HCT116 (cell line): ENCODE measurements at regions not wholly inside any gene's neighbourhood (a gene's known extent, or its start where the extent isn't known, plus 50 kb on each side); places are given as distances from the start of the nearest gene placed in this dataset.

ENCODE experiments used
- ATAC-seq: fragments of 200-7000 bp; cut with Tn5 transposase; 2 replicates; pipeline ENCODE4 v1.9.1; 2020; ENCODE audit warnings: mild to moderate bottlenecking, moderate library complexity
- BruUV-seq: library from RNA; stranded (reverse); fragments of 400-500 nt; replicated peaks from 2 replicates; lab custom pipeline; 2021; lab: Mats Ljungman, UMichigan
- CTCF ChIA-PET: fragments of 300-600 bp; sonication (Branson Sonifier 250); formaldehyde crosslinking; loops from one replicate; lab custom pipeline; 2021; ENCODE audit warnings: antibody characterized with exemption; lab: Charles Lee
- POLR2A ChIA-PET: fragments of 300-600, 350-600 bp; sonication (Branson Sonifier 250); formaldehyde crosslinking; loops from one replicate; lab custom pipeline; 2021; ENCODE audit warnings: antibody characterized with exemption; lab: Charles Lee
- RAD21 ChIA-PET, 2 experiments: fragments of 300-600 bp; sonication (Branson Sonifier 250); formaldehyde crosslinking; loops; one replicate each; lab custom pipeline; 2023; ENCODE audit warnings: low total read pairs in 2 of 2; ENCODE audit not compliant: uncharacterized antibody in 2 of 2, unreplicated experiment in 2 of 2, low non-redundant PET in 1 of 2; lab: Charles Lee
- DNase-seq: peaks from one replicate; pipeline ENCODE4 v3.0.0-alpha.2; 2010; ENCODE audit warnings: low read depth, low spot score
- H2AFZ ChIP-seq: fragments of 200-600 bp; shearing (Covaris generic), sonication (generic); 2 replicates; pipeline ENCODE4 v1.6.1; 2017; ENCODE audit warnings: low read depth, mixed run types, mixed read lengths, antibody characterized with exemption, low read length; ENCODE audit not compliant: poor library complexity, severe bottlenecking
- H3K27ac ChIP-seq: 2 replicates; pipeline ENCODE4 v1.5.1; 2012; ENCODE audit warnings: low read depth, low read length
- H3K27me3 ChIP-seq: fragments of 200-600 bp; sonication (generic); 2 replicates; pipeline ENCODE4 v1.6.1; 2016; ENCODE audit warnings: mixed run types, low read length, mixed read lengths; ENCODE audit not compliant: insufficient read depth
- H3K36me3 ChIP-seq, 2 experiments: fragments of 200-500 bp in 1 of 2; fragments of 200-600 bp in 1 of 2; sonication (Bioruptor generic) in 1 of 2; sonication (generic) in 1 of 2; 2 replicates each; pipeline versions ENCODE4 v1.5.1 to v1.6.1; 2014 to 2016; ENCODE audit warnings: low read length in 2 of 2, inconsistent platforms in 1 of 2, mixed read lengths in 1 of 2, mixed run types in 1 of 2; ENCODE audit not compliant: insufficient read depth in 2 of 2, control insufficient read depth in 1 of 2
- H3K4me1 ChIP-seq, 2 experiments: fragments of 200-600 bp in 1 of 2; sonication (generic) in 1 of 2; 2 replicates each; pipeline versions ENCODE4 v1.5.1 to v1.6.1; 2012 to 2017; ENCODE audit warnings: low read length in 2 of 2, inconsistent platforms in 1 of 2, mild to moderate bottlenecking in 1 of 2, mixed read lengths in 1 of 2, mixed run types in 1 of 2, moderate library complexity in 1 of 2; ENCODE audit not compliant: insufficient read depth in 2 of 2, control insufficient read depth in 1 of 2
- H3K4me2 ChIP-seq: fragments of 200-600 bp; sonication (generic); 2 replicates; pipeline ENCODE4 v1.6.1; 2017; ENCODE audit warnings: mixed run types, low read length, mixed read lengths
- H3K4me3 ChIP-seq, 2 experiments: fragments of 200-600 bp in 1 of 2; sonication (generic) in 1 of 2; replicated peaks in 1 of 2; 2 replicates each; pipeline ENCODE4 v1.5.1; 2011 to 2016; ENCODE audit warnings: low read length in 2 of 2, control low read depth in 1 of 2, low read depth in 1 of 2, mild to moderate bottlenecking in 1 of 2, mixed read lengths in 1 of 2, mixed run types in 1 of 2
- H3K79me2 ChIP-seq: fragments of 200-600 bp; sonication (generic); 2 replicates; pipeline ENCODE4 v1.6.1; 2017; ENCODE audit warnings: mild to moderate bottlenecking, mixed run types, low read length, moderate library complexity, mixed read lengths; ENCODE audit not compliant: insufficient read depth
- H3K9ac ChIP-seq: fragments of 200-600 bp; sonication (generic); 2 replicates; pipeline ENCODE4 v1.6.1; 2016; ENCODE audit warnings: low read length, mixed read lengths
- H3K9me2 ChIP-seq: fragments of 200-600 bp; sonication (generic), shearing (Covaris generic); 2 replicates; pipeline ENCODE4 v1.6.1; 2017; ENCODE audit warnings: mixed run types, mild to moderate bottlenecking, moderate library complexity; ENCODE audit not compliant: insufficient read depth
- H3K9me3 ChIP-seq, 2 experiments: fragments of 200-500 bp in 1 of 2; fragments of 200-600 bp in 1 of 2; sonication (Bioruptor generic) in 1 of 2; sonication (generic) in 1 of 2; 2 replicates each; pipeline ENCODE4 v1.6.1; 2014 to 2017; ENCODE audit warnings: low read length in 2 of 2, mixed read lengths in 2 of 2, inconsistent platforms in 1 of 2, low read depth in 1 of 2, mild to moderate bottlenecking in 1 of 2, mixed run types in 1 of 2, moderate library complexity in 1 of 2; ENCODE audit not compliant: control insufficient read depth in 1 of 2, insufficient read depth in 1 of 2
- H4K20me1 ChIP-seq: fragments of 200-600 bp; sonication (generic), shearing (Covaris generic); 2 replicates; pipeline ENCODE4 v1.6.1; 2017; ENCODE audit warnings: mixed run types, mild to moderate bottlenecking, moderate library complexity; ENCODE audit not compliant: insufficient read depth
- ELF1 ChIP-seq: IDR thresholded peaks from 2 replicates; pipeline ENCODE4 v1.6.1; 2012; ENCODE audit warnings: low read depth, borderline replicate concordance
- EZH2phosphoT487 ChIP-seq: fragments of 200-600 bp; IDR thresholded peaks from 2 replicates; pipeline ENCODE4 v1.6.1; 2018; ENCODE audit warnings: antibody characterized with exemption, borderline replicate concordance
- FOSL1 ChIP-seq: IDR thresholded peaks from 2 replicates; pipeline ENCODE4 v1.6.1; 2012; ENCODE audit warnings: low read depth
- JUND ChIP-seq: IDR thresholded peaks from 2 replicates; pipeline ENCODE4 v1.6.1; 2012
- POLR2A ChIP-seq: IDR thresholded peaks from 2 replicates; pipeline ENCODE4 v1.7.0; 2011; ENCODE audit warnings: borderline replicate concordance; ENCODE audit not compliant: insufficient read depth, insufficient read length; ENCODE audit errors: extremely low read depth
- POLR2AphosphoS5 ChIP-seq: IDR thresholded peaks from 2 replicates; pipeline ENCODE4 v1.6.1; 2011; ENCODE audit warnings: mild to moderate bottlenecking, low read depth, low read length, moderate library complexity
- SIN3A ChIP-seq: IDR thresholded peaks from 2 replicates; pipeline ENCODE4 v1.6.1; 2012; ENCODE audit warnings: low read depth
- SRF ChIP-seq: IDR thresholded peaks from 2 replicates; pipeline ENCODE4 v1.6.1; 2012; ENCODE audit warnings: low read depth
- YY1 ChIP-seq: IDR thresholded peaks from 2 replicates; pipeline ENCODE4 v1.6.1; 2011; ENCODE audit warnings: low read length, low read depth, moderate library complexity, mild to moderate bottlenecking; ENCODE audit not compliant: insufficient replicate concordance; ENCODE audit errors: extremely low read depth
- ZNF274 ChIP-seq: fragments of 200-500 bp; sonication (Bioruptor generic); IDR thresholded peaks from 2 replicates; pipeline ENCODE4 v1.6.1; 2014; ENCODE audit warnings: mild to moderate bottlenecking, low read depth, low read length, inconsistent platforms
- intact Hi-C: fragments of 100-400 bp; cut with micrococcal nuclease; formaldehyde crosslinking; loops from 2 replicates; pipeline ENCODE4 v1.10.0; 2022
- TF ChIP-seq, protein P1 (sequence below): IDR thresholded peaks from 2 replicates; pipeline ENCODE4 v1.6.1; 2011; ENCODE audit warnings: mild to moderate bottlenecking, low read length, moderate library complexity; ENCODE audit not compliant: insufficient replicate concordance; ENCODE audit errors: extremely low read depth
- TF ChIP-seq, protein P2 (sequence below), 3 experiments: fragments of 200-600 bp in 1 of 3; sonication (generic) in 1 of 3; IDR thresholded peaks in 2 of 3; conservative IDR thresholded peaks in 1 of 3; 2 replicates each; pipeline ENCODE4 v1.5.1; 2012 to 2017; ENCODE audit warnings: low read depth in 2 of 3, low read length in 2 of 3, antibody characterized with exemption in 1 of 3, borderline replicate concordance in 1 of 3, control low read depth in 1 of 3, mild to moderate bottlenecking in 1 of 3, mixed read lengths in 1 of 3, mixed run types in 1 of 3, moderate library complexity in 1 of 3; ENCODE audit not compliant: insufficient read depth in 1 of 3
- TF ChIP-seq, protein P3 (sequence below): IDR thresholded peaks from 2 replicates; pipeline ENCODE4 v1.6.1; 2012

DNA sequence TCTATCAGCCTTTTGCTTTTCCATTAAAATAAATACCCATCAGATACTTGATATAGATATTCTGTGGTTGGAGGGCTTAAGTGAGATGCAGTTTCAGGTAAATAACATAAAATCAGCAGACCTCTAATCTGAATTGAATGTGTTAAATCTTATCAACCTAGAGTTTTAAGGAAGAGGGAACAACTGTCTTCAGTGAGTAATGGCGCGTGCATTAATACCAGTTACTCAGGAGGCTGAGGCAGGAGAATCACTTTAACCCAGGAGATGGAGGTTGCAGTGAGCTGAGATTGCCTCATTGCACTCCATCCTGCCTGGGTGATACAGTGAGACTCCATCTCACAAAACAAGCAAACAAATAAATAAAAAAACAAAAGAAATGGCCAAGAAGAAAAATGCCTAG is 54.3 kb downstream of the FAT4 start (continued):
- TF ChIP-seq SIN3A (no peak), JUND (no peak), YY1 (no peak), POLR2A (no peak)

DNA sequence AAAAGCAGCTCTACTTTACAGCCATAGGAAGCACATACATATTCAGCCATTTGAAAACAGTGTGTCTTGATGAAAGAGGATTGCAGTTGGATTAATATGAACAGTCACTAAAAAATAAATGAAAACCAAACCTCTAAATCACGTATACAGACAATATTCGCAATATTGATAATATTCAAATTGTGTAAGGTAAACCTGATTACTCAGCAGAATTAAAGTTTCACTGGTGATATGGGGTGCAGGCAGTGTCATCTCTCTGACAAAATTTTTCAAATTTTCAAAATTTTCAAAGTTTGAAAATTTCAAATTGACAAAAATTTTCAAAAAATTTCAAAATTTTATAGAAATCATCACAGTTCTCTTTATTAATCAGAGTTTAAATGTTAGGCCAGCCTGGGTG is 55.7 kb downstream of the FAT4 start:
- no peaks in the 10 kb centered on the region for H3K4me1 ChIP-seq
- H2AFZ ChIP-seq, result no peak overlapping the region
- H3K9me3 ChIP-seq, result no peaks in the 10 kb centered on the region
- no TSS peak for BruUV-seq
- no peak overlapping the region for H3K27ac ChIP-seq
- DNase-seq, result no peak
- H4K20me1 ChIP-seq, result no peaks in the 10 kb centered on the region
- no peak overlapping the region for H3K4me3 ChIP-seq
- ATAC-seq, result no peak
- H3K27me3 ChIP-seq, result no peaks in the 10 kb centered on the region
- no peaks in the 10 kb centered on the region for H3K79me2 ChIP-seq
- CTCF ChIA-PET, result no interaction called here
- RAD21 ChIA-PET, result no interaction called here
- H3K9ac ChIP-seq, result no peak overlapping the region
- POLR2A ChIA-PET, result no interaction called here
- H3K9me2 ChIP-seq, result no peaks in the 10 kb centered on the region
- intact Hi-C loops, result no loop called here
- H3K36me3 ChIP-seq, result no peaks in the 10 kb centered on the region
- TF ChIP-seq SIN3A (no peak), FOSL1 (no peak), SRF (no peak), YY1 (no peak), POLR2AphosphoS5 (no peak), ELF1 (no peak), ZNF274 (no peak), EZH2phosphoT487 (no peak)
- TF ChIP-seq, protein P1, sequence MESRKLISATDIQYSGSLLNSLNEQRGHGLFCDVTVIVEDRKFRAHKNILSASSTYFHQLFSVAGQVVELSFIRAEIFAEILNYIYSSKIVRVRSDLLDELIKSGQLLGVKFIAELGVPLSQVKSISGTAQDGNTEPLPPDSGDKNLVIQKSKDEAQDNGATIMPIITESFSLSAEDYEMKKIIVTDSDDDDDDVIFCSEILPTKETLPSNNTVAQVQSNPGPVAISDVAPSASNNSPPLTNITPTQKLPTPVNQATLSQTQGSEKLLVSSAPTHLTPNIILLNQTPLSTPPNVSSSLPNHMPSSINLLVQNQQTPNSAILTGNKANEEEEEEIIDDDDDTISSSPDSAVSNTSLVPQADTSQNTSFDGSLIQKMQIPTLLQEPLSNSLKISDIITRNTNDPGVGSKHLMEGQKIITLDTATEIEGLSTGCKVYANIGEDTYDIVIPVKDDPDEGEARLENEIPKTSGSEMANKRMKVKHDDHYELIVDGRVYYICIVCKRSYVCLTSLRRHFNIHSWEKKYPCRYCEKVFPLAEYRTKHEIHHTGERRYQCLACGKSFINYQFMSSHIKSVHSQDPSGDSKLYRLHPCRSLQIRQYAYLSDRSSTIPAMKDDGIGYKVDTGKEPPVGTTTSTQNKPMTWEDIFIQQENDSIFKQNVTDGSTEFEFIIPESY, result no peak
- TF ChIP-seq, protein P2, sequence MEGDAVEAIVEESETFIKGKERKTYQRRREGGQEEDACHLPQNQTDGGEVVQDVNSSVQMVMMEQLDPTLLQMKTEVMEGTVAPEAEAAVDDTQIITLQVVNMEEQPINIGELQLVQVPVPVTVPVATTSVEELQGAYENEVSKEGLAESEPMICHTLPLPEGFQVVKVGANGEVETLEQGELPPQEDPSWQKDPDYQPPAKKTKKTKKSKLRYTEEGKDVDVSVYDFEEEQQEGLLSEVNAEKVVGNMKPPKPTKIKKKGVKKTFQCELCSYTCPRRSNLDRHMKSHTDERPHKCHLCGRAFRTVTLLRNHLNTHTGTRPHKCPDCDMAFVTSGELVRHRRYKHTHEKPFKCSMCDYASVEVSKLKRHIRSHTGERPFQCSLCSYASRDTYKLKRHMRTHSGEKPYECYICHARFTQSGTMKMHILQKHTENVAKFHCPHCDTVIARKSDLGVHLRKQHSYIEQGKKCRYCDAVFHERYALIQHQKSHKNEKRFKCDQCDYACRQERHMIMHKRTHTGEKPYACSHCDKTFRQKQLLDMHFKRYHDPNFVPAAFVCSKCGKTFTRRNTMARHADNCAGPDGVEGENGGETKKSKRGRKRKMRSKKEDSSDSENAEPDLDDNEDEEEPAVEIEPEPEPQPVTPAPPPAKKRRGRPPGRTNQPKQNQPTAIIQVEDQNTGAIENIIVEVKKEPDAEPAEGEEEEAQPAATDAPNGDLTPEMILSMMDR (IDR thresholded peaks at IDR 0.05 in 2 of 3, conservative IDR thresholded peaks at IDR 0.05 in 1 of 3; ENCODE audit: borderline replicate concordance in 1 of 3, insufficient read depth in 1 of 3, low read depth in 2 of 3, low read length in 2 of 3), result no peak
- TF ChIP-seq, protein P3, sequence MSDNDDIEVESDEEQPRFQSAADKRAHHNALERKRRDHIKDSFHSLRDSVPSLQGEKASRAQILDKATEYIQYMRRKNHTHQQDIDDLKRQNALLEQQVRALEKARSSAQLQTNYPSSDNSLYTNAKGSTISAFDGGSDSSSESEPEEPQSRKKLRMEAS, result no peak
- TF ChIP-seq, all 23 proteins: peak for 0
- no peak overlapping the region for H3K4me2 ChIP-seq
